ENCODE measurements at regions not wholly inside any gene's neighbourhood (a gene's known extent, or its start where the extent isn't known, plus 50 kb on each side); places are given as distances from the start of the nearest gene placed in this dataset.

- TF ChIP-seq CTCF (conservative IDR thresholded peaks at IDR 0.05; ENCODE audit: low read depth, low read length) (no peak), EZH2 (IDR thresholded peaks at IDR 0.05; ENCODE audit: borderline replicate concordance, low read depth, low read length, poor library complexity, severe bottlenecking) (no peak)
Observed at GRCh38 chr4:18421519-18421918, 400.0 kb upstream of the LCORL start.
